Fibroblast of peridontal ligament (primary cell): ENCODE measurements at regions not wholly inside any gene's neighbourhood (a gene's known extent, or its start where the extent isn't known, plus 50 kb on each side); places are given as distances from the start of the nearest gene placed in this dataset.

Experiments
- DNase-seq: peaks from one replicate; pipeline ENCODE4 v3.0.0-alpha.2; 2010; ENCODE audit errors: extremely low read depth

GRCh38 chr5:2130361-2130760, 247.6 kb upstream of the IRX4 start:
- DNase-seq, result no peak

- DNase-seq, result no peak
Observed at GRCh38 chr5:2129568-2130272, 247.0 kb upstream of the IRX4 start.

GRCh38 chr5:2128686-2129355, 246.1 kb upstream of the IRX4 start:
- no peak for DNase-seq

GRCh38 chr5:2126512-2126911, 243.8 kb upstream of the IRX4 start:
- DNase-seq, result no peak

GRCh38 chr5:2125901-2126265, 243.2 kb upstream of the IRX4 start:
- no peak for DNase-seq

- no peak for DNase-seq
Observed at GRCh38 chr5:2125171-2125900, 242.6 kb upstream of the IRX4 start.

- no peak for DNase-seq
Observed at GRCh38 chr5:2124434-2125170, 241.9 kb upstream of the IRX4 start.

GRCh38 chr5:2123874-2124273, 241.1 kb upstream of the IRX4 start:
- DNase-seq, result no peak

GRCh38 chr5:2120361-2120760, 237.6 kb upstream of the IRX4 start:
- DNase-seq, result no peak

- no peak for DNase-seq
Observed at GRCh38 chr5:2119573-2119972, 236.8 kb upstream of the IRX4 start.

GRCh38 chr5:2113348-2114131, 230.8 kb upstream of the IRX4 start:
- no peak for DNase-seq

- DNase-seq, result no peak
Observed at GRCh38 chr5:2112173-2113025, 229.7 kb upstream of the IRX4 start.

GRCh38 chr5:2111569-2112105, 228.9 kb upstream of the IRX4 start:
- no peak for DNase-seq

- no peak for DNase-seq
Observed at GRCh38 chr5:2110934-2111462, 228.3 kb upstream of the IRX4 start.

- no peak for DNase-seq
Observed at GRCh38 chr5:2110137-2110933, 227.6 kb upstream of the IRX4 start.

GRCh38 chr5:2109566-2109965, 226.8 kb upstream of the IRX4 start:
- DNase-seq, result no peak

- no peak for DNase-seq
Observed at GRCh38 chr5:2106721-2107120, 224.0 kb upstream of the IRX4 start.

GRCh38 chr5:2105141-2105540, 222.4 kb upstream of the IRX4 start:
- no peak for DNase-seq

GRCh38 chr5:2103940-2104339, 221.2 kb upstream of the IRX4 start:
- DNase-seq, result no peak
